ENCODE measurements at regions not wholly inside any gene's neighbourhood (a gene's known extent, or its start where the extent isn't known, plus 50 kb on each side); places are given as distances from the start of the nearest gene placed in this dataset.

DNA sequence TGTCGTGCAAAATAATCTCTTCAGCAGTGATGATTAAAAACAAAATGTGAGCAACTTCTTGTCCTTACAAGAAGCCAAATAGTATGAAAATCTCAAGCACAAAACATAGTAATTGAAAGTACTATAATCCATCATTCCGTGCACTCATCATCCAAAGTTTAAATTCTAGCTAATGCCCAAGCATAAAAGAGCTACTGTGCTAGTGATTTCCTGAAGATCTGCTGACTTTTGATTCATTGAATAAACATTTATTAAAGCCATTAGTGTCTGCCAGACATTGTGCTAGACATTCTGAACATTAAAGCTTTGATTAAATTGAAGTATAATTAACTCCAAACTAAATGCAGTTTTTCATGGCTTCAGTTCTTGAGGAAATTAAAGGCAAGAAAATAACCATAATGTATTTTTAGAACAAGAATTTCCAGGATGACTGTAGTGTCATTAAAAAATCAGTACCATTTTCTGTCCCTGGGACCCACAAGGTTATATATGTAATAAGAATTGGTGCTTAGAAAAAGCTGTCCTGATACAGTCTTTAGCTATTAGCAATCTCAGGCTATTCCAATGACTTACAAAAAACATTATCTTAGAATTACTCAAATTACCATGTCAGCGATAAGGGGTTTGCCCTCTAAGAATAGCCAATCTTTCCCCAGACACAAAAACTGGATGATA lies 71.7 kb downstream of the CMAS start:
- H3K4me2 ChIP-seq (ENCODE audit: insufficient read depth, low read length) = no peak overlapping the region
- dilution Hi-C loops (cut with MboI; ENCODE audit: extremely low pct_ligation_motif_present, low sequenced_read_pairs) (no loop called here), intact Hi-C loops (cut with micrococcal nuclease) (no loop called here)
- H3K9ac ChIP-seq (replicated peaks; ENCODE audit: extremely low read depth, insufficient read depth, low read length) = no peak overlapping the region
- H3K4me1 ChIP-seq (ENCODE audit: control insufficient read depth, extremely low read depth, insufficient read depth, low read length) = no peaks in the 10 kb centered on the region
- H3K27ac ChIP-seq (ENCODE audit: insufficient read depth, low read depth, low read length) = no peak overlapping the region
- ChIA-PET CTCF (interaction anchor here (2.7 kb wide), 1 partner anchor 218 kb away, joined by 9 read pairs; no protein-coding TSS in a partner anchor), POLR2A (no interaction called here)
- FAIRE-seq = no peak
- peaks cover 0 to 2% of the 10 kb centered on the region in 2 experiments for H3K27me3 ChIP-seq (ENCODE audit: control insufficient read depth in 2 of 2, insufficient read depth in 2 of 2, low read length in 2 of 2)
- TF ChIP-seq EZH2 (IDR thresholded peaks at IDR 0.05; ENCODE audit: borderline replicate concordance, low read depth, low read length, severe bottlenecking) (no peak), POLR2AphosphoS5 (IDR thresholded peaks at IDR 0.05; ENCODE audit: insufficient read depth, low read depth, low read length) (no peak), MYC (IDR thresholded peaks at IDR 0.05; ENCODE audit: low read depth, low read length) (no peak), POLR2A (IDR thresholded peaks at IDR 0.05; ENCODE audit: low read depth, low read length) (no peak), JUN (IDR thresholded peaks at IDR 0.05; ENCODE audit: borderline replicate concordance, insufficient read depth, insufficient read length, low read depth) (no peak), GATA2 (IDR thresholded peaks at IDR 0.05; ENCODE audit: insufficient read depth, insufficient read length, low read depth, low read length) (no peak), FOS (IDR thresholded peaks at IDR 0.05; ENCODE audit: borderline replicate concordance, insufficient read depth, low read length) (no peak)
- TF ChIP-seq, protein P1, sequence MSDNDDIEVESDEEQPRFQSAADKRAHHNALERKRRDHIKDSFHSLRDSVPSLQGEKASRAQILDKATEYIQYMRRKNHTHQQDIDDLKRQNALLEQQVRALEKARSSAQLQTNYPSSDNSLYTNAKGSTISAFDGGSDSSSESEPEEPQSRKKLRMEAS (IDR thresholded peaks at IDR 0.05; ENCODE audit: insufficient read depth, insufficient read length) = no peak
- TF ChIP-seq, protein P2, sequence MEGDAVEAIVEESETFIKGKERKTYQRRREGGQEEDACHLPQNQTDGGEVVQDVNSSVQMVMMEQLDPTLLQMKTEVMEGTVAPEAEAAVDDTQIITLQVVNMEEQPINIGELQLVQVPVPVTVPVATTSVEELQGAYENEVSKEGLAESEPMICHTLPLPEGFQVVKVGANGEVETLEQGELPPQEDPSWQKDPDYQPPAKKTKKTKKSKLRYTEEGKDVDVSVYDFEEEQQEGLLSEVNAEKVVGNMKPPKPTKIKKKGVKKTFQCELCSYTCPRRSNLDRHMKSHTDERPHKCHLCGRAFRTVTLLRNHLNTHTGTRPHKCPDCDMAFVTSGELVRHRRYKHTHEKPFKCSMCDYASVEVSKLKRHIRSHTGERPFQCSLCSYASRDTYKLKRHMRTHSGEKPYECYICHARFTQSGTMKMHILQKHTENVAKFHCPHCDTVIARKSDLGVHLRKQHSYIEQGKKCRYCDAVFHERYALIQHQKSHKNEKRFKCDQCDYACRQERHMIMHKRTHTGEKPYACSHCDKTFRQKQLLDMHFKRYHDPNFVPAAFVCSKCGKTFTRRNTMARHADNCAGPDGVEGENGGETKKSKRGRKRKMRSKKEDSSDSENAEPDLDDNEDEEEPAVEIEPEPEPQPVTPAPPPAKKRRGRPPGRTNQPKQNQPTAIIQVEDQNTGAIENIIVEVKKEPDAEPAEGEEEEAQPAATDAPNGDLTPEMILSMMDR (IDR thresholded peaks at IDR 0.05; ENCODE audit: extremely low read depth in 1 of 2, insufficient read depth in 1 of 2, low read depth in 1 of 2, low read length in 2 of 2) = no peak
- no peaks in the 10 kb centered on the region for H3K79me2 ChIP-seq (ENCODE audit: control insufficient read depth, insufficient read depth, low read length)
- no peak overlapping the region for H3K4me3 ChIP-seq (replicated peaks in 1 of 3; ENCODE audit: insufficient read depth in 1 of 3, low read depth in 1 of 3, low read length in 3 of 3)
- no TSS peak for BruUV-seq (replicated peaks)
- H3K9me1 ChIP-seq (replicated peaks; ENCODE audit: control insufficient read depth, extremely low read depth, insufficient read depth, low read length) = no peaks in the 10 kb centered on the region
- H4K20me1 ChIP-seq (replicated peaks; ENCODE audit: control insufficient read depth, extremely low read depth, insufficient read depth, low read length) = no peaks in the 10 kb centered on the region
- no peak overlapping the region for H2AFZ ChIP-seq (ENCODE audit: low read depth, low read length)
- H3K9me3 ChIP-seq (replicated peaks; ENCODE audit: control insufficient read depth, insufficient read depth, low read length) = no peaks in the 10 kb centered on the region
- no peak for DNase-seq (ENCODE audit: low read depth, low spot score)
- H3K36me3 ChIP-seq (ENCODE audit: control insufficient read depth in 2 of 2, extremely low read depth in 1 of 2, insufficient read depth in 2 of 2, low read length in 2 of 2) = no peaks in the 10 kb centered on the region
